Uterus (tissue), 2 donors: ENCODE measurements at regions not wholly inside any gene's neighbourhood (a gene's known extent, or its start where the extent isn't known, plus 50 kb on each side); places are given as distances from the start of the nearest gene placed in this dataset.

Source experiments
- CTCF ChIP-seq, 4 experiments: fragments of 200-600 bp in 2 of 4; fragments of 450-650 bp in 2 of 4; sonication (generic) in 2 of 4; IDR thresholded peaks; one replicate each; pipeline ENCODE4 v1.5.1; 2016 to 2019; ENCODE audit warnings: antibody characterized with exemption in 4 of 4, mild to moderate bottlenecking in 2 of 4, moderate library complexity in 1 of 4
- POLR2A ChIP-seq, 2 donors: fragments of 450-650 bp; IDR thresholded peaks; one replicate each; pipeline ENCODE4 v1.6.1; 2016; ENCODE audit warnings: antibody characterized with exemption in 2 of 2, mild to moderate bottlenecking in 1 of 2, moderate library complexity in 1 of 2

- TF ChIP-seq CTCF (IDR thresholded peaks at IDR 0.05) (no peak), POLR2A (IDR thresholded peaks at IDR 0.05) (no peak)
These were observed 150.1 kb upstream of the CCDC150 start for GRCh38 chr2:196489371-196489770.
